ENCODE measurements at regions not wholly inside any gene's neighbourhood (a gene's known extent, or its start where the extent isn't known, plus 50 kb on each side); places are given as distances from the start of the nearest gene placed in this dataset.
"Not testable (repeated sequence)": the region's sequence is repeated elsewhere in the genome, so short reads cannot be mapped to it uniquely, and the experiment has no call there.

DNA sequence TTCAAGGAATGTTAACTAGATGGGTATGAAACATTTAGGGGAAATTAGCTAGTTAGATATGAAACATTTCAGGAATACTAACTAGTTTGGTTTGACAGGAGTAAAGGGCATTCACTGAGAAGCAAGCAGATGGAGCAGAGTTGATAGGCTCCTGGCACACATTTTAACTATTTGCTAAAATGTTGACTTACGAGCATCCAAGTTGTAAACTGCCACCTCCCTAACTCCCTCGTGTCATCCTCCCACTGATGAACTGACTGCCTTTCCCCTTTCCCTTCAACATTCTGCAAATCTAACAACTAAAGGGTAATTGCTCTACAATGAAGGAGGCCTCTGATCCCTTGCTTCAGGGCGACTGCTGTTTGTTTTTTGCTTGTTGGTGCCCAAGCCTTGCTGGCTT is 580.4 kb upstream of the FAM98A start:
- DNase-seq (ENCODE audit: low spot score), result no peak

DNA sequence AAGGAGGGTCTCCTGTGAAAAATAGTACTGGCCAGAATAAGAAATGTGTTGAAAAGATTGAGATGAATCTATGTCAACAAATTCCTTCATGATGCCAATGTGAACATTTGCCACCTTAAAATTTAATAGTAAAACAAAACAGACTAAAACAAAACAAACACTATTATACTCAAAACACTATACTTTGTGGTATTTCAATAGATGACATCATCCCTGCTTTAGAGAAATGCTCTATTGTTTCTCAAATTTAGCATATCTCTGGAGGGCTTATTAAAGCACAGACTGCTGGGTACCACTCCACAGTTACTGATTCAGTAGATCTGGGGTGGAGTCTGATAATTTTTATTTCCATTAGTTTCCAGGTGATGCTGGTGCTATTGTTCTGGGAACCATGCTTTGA is 579.4 kb upstream of the FAM98A start:
- no peak for DNase-seq (ENCODE audit: low spot score)

DNA sequence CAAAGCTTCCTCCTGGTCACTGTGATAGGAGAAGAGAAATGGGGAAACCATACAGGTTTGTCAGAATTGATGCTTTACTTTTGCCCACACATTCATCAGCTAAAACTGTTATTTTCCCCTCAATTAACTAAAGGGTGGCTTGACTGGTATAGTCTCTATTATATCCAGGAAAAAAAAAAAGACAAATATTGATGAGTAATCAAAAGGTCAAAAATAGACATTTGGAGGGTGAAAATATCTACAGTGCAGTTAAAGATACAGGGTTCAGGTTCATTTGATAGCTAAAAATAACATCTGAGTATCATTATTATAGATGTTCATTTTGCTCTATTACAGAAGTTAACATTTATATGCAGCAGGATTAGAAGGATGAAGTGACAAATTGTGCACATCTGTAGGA is 577.6 kb upstream of the FAM98A start:
- DNase-seq (ENCODE audit: low spot score), result no peak

DNA sequence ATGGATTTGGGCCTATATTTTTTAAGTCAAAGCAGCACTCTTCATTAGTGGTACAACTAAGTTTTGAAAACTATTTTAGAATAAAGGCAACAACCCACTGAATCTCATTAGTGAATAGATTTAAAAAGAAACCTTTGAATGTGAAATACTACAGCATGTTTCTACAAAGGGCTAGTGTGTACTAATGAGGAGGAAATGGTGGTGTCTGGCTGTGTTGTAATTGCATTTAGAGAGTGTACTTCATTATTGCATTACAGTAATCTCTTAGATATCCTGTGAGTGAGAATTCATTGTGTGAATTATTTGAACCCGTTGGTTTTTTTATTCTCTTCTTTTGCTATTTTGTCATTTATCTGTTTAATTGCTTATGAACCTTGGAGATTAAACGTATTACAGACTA is 575.4 kb upstream of the FAM98A start:
- DNase-seq (ENCODE audit: low spot score), result no peak

DNA sequence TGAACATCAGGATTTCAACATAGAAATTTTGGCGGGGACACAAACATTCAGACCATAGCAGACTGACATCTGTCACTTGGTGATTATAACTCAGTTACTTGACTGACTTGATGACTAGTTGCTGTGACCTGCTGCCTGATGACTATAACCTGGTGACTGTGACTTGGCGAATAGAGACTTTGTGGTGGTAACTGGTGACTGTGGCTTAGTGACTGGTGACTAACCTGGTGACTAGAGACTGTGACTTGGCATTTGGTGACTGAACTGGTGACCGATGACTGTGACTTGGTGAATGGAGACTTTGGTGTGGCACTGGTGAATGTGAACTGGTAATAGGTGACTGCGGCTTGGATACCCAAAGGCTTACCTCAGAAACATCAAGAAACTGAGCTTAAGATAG is 563.1 kb upstream of the FAM98A start:
- DNase-seq (ENCODE audit: low spot score), result no peak

DNA sequence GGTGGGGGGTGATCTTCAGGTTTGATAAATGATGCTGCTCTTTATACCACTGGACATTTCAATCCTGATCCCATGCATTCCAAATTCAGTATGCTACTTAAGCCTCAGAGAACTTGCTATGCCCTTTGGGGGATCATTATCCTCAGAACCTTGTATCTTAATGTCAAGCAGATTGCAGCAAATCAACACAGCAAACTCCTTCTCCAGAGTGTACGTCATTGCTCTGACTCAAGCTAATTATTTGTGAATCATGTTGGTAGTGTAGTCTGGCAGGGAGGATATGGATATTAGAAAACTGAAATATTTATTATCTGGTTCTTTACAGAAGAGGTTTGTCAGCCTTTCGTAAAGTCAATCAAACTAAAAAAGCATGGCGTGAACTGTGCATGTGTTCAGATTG is 562.5 kb upstream of the FAM98A start:
- no peak for DNase-seq (ENCODE audit: low spot score)

DNA sequence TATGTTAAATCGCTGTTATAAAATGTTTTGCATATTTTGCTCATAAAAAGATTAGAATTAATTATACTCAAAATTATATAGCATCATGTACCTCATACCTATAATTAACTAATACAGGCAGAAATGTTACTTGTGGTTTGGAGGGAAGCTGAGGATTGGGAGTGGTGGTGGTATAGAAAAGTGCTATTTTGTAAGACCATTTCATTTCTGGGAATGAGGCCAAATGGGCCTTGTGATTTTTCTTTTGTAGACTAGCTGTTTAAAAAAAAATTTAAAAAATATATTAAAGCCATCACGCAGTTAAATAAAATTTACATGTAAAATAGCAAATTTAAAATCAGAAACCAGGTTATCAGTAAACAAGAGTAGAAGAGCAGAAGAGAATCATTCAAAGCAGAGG is 560.8 kb upstream of the FAM98A start:
- no peak for DNase-seq (ENCODE audit: low spot score)

DNA sequence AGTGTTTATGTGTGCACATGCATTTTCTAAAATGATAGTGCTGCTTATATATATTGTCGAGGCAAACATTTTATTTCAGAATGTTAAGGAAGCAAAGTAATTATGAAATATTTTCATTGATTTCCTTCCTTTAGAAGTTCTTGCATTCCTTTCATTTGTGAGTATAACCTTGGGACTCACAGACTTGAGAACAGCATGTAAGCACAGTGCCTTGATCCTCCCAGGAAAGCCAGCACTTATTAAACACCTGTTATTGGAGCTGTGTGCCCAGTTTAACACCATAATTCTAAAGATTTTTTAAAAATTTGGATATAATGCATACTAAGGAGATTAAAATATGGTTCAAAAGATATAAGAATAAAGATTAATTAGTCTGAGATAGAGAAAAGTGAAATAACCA is 554.4 kb upstream of the FAM98A start:
- no peak for DNase-seq (ENCODE audit: low spot score)

DNA sequence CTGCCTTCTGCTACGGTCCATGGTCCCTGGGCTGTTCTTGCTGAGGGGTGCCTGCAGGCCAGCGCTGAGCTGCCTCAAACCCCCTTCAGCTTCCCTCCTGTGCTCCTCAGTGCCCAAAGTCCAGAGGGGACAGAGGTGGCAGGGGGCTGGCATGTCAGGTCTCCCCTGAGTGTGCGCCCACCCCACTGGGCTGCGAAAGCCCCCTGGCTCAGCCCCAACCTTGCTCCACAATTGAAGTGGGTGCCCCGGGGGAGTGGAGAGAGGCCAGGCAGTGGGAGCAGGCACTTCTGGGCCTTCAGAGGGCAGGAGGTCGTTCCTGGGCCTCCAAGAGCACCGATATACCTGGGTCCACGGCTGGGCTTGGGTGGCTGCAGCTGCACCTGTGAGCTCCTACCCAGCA is 548.7 kb upstream of the FAM98A start:
- DNase-seq (ENCODE audit: low spot score), result no peak

DNA sequence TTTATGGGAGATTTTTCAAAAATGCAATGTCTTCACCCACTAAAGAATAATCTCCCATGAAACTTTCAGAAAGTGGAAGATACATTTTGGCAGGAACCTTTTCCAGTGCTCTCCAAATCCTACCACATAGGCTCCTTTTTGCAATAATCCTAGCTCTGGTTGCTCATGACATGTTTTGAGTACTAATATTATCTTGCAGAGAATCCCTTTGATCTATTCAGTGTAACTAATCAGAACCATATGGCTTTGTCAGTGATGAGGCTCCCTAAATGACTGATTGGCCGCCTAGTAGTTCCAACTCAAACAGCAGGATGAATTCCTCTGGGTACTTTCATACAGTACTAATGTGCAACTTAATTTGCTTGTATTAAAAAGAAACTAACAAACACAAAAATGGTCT is 544.0 kb upstream of the FAM98A start:
- DNase-seq (ENCODE audit: low spot score), result no peak

DNA sequence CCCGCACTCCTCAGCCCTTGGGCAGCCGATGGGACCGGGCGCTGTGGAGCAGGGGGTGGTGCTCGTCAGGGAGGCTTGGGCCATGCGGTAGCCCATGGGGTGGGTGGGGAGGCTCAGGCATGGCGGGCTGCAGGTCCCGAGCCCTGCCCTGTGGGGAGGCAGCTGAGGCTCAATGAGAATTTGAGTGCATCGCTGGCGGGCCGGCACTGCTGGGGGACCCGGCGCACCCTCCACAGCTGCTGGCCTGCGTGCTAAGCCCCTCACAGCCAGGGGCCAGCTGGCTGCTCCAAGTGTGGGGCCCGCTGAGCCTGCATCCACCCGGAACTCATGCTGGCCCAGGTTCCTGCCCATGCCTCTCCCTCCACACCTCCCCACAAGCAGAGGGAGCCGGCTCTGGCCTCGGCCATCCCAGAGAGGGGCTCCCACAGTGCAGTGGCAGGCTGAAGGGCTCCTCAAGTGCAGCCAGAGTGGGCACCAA is 543.5 kb upstream of the FAM98A start:
- not testable (repeated sequence) for DNase-seq (ENCODE audit: low spot score)

DNA sequence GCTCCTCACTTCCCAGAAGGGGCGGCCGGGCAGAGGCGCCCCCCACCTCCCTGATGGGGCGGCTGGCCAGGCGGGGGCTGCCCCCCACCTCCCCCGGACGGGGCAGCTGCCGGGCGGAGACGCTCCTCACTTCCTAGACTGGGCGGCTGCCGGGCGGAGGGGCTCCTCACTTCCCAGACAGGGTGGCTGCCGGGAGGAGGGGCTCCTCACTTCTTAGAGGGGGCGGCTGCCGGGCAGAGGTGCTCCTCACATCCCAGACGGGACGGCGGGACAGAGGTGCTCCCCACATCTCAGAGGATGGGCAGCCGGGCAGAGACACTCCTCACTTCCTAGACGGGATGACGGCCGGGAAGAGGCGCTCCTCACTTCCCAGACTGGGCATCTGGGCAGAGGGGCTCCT is 534.0 kb upstream of the FAM98A start:
- DNase-seq (ENCODE audit: low spot score), result not testable (repeated sequence)

DNA sequence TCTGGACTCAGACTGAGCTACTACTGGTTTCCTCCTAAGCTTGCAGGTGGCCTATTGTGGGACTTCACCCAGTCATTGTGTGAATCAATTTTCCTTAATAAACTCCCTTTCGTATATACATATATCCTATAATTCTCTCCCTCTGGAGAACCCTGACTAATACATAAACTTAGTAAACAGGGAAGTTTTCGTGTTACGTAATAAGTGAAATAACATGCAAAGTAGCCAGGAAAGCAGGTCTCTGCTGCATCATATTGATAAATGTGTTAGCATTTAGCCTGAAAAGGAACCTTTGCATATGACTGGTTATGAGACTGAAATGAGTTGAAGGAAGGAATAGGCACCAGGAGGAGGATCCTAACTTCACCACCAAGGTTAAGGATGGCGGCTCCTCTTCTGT is 527.2 kb upstream of the FAM98A start:
- DNase-seq (ENCODE audit: low spot score), result no peak

DNA sequence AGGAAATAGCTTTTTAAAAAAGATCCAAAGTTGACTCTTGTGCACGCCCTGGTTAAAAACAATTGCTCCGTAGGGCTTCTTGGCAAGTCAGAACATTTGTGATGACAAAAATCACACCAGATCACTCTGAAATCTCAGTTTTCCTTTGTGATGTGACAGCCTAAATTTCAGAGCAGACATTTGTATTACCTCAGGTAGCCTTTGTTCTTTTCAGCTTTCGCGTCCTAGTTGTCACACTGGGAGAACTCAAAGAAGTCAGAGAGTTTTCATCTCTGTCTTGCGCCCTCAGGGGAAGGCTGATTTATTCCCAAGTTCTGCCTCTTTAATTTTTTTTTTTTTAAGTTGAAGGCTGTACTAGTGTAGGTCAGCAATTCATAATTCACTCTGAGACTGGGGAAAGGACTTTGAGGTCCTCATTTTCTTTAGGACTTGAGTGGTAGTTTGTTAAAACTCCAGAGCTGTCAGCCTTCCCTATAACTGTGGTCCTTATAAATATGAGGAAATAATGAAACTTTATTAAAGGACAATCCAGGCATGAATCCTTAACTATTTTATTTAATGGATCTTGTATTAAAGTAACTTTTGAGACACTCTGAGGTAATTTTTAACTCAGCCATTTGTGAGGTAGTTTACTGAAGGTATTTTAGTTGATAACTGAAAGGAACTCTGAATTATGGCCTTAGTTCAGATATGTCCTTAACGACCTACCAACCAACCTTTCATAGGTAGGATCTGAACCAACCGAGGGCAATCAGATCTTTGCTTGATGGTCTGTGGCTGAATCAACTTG is 525.1 kb upstream of the FAM98A start:
- DNase-seq (ENCODE audit: low spot score), result no peak

DNA sequence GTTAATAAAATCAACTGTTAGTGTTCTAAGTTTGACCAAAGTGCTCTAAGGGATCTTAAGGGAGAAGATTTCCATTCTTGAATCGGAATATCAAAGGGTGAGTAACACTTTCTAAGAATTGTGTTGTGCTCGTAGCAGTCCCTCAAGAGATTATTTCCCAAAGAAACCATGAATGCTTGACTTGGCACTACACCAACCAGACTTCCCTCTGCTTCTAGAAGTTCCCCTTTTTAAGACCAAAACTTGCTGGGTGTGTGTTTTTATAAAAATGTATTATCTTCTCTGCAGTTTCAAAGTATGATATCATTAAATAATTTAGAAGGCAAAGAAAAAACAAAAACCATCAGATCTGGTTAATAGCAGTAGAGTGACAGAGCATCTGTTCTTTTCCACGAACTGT is 522.0 kb upstream of the FAM98A start:
- DNase-seq (ENCODE audit: low spot score), result no peak

DNA sequence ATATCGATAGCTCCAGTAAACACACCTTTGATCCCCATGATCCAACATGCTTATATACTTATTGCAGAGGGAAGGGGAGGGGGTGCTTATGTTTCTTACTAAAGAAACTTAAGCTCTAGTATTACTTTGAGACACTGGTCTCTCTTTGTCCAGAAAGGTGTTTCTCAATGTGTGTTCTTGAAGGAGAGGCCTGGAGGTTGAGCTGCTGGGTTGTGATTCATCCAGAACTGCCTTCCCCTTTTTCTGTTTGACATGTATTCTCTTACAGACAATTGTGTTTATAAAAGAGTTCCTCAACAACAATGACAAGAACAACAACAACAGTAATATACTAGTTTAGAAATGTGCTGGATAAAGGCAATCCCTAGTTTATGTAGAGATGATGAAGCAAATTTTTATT is 516.0 kb upstream of the FAM98A start:
- no peak for DNase-seq (ENCODE audit: low spot score)

DNA sequence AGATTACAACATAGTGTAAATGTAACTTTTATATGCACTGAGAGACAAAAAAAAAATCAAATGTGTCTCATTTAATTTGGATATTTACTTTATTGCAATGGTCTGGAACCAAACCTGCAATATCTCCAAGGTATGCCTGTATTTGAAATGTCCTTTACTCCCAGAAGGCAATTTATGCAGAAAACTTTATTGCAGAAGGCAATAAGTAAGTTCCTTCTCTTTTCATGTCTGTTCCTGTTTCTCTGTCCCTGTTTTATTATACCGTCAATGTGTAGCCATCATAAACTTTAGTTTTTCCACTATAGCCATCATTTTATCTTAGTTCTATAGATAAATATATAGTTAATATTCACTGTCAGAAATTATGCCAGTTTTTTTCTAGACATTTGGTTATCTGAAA is 513.1 kb upstream of the FAM98A start:
- DNase-seq (ENCODE audit: low spot score), result no peak

DNA sequence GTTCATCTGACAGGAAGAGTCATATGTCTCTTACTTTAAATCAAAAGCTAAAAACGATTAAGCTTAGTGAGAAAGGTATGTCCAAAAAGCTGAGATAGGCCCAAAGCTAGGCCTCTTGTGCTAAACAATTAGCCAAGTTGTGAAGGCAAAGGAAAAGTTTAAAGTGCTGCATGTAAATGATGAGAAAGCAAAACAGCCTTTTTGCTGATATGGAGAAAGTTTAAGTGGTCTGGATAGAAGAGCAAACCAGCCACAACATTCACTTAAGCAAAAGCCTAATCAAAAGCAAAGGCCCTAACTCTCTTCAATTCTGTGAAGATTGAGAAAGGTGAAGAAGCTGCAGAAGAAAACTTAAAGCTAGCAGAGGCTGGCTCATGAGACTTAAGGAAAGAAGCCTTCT is 511.3 kb upstream of the FAM98A start:
- no peak for DNase-seq (ENCODE audit: low spot score)

DNA sequence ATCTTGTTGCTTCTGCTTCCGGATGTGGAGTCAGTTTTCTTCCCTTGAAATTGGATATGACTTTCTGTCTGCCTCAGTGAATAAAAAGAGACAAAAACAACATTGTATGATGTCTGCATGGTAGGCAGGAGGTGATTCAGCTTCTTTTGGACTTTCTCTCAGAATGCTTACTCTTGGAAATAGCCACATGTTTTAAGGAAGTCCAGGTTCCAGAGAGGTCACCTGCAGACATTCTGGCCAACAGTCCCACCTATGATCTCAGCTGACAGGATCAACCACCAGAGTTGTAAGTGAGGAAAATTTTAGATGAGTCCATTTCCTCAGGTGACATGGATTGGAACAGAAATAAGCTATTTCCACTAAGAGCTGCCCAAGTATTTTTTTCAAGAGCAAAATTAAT is 508.7 kb upstream of the FAM98A start:
- DNase-seq (ENCODE audit: low spot score), result no peak

DNA sequence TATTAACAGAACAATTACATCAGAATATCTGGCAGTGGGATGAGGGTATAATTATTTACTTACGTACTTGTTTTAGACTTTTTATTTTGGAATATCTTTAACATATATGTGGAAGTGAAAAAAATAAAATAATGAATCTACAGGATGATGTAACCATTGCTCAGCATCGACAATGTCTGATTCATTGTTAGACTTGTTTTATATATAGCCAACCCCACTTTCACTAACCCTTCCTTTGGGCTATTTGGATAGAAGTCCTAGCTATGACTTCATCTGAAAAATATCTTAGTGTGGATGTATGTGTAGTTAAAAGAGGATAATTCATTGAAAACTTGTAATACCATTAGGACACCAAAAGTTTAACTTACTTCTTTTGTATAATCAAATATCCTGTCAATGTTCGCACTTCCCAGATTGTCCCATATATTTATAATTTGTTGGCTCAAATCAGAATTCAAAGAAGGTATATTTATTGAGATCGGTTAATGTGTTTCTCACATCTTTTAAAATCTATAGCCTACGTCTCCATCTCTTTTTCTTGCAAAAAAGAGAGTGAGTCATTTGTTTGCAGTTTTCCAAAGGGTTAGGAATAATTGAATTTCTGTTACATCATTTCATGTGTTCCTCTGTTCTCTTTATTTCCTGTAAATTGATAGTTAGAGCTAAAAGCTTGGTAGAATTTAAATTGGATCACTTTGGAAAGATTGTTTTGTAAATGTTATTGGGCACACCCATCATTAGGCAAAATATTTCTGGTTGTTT is 506.1 kb upstream of the FAM98A start:
- no peak for DNase-seq (ENCODE audit: low spot score)

DNA sequence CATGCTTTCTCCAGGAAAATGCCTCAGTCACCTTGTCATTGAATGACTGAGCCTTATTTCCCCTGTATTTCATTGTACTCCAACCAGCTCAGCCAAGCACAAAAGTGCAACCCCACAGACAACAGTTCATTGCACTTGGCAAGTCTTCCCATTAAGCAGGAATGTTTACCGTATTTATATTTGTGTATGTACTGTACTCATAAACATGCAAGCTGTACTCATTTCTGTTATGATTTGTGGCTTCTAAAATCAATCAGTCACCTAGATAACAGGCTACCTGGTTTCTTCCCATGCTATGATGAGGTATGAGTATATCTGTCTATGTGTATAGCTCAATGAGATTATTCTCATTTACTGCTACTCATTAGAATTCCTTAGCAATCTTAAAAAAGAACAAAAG is 505.5 kb upstream of the FAM98A start:
- DNase-seq (ENCODE audit: low spot score), result no peak

DNA sequence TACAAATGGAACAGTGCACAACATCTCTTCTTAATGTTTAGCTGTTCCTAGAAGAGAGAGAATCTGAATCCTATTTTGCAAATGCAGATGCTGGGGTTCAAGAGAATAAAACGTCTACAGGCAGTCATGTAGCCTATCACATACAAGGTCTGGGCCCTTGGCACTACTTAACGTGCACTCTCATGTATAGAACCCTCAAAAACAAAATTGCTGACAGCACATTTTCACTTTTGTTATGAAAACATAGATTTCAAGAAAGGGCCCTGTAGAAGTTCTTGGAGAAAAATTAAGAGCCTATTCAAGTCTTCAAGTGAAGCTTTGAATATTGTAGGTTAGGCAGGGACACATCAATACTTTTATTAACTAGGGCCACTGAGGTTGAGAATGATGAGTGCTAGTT is 504.3 kb upstream of the FAM98A start:
- no peak for DNase-seq (ENCODE audit: low spot score)

DNA sequence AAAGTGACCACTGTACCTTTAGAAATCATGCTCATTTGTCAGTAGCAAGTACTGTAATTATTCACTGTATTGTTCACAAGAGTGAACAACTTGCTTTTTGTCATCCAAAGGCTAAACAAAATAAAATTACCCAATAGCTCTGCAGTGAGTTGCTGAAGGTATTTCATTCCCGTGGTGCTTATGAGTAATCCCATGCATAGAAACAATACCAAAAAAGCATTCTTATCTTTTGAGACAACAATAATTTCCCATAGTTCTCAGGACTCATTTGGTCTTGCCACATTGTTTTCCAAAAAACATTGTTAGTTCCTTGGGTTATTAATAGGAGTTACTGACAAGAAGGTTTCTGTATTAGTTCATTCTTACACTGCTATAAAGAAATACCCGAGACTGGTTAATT is 503.2 kb upstream of the FAM98A start:
- no peak for DNase-seq (ENCODE audit: low spot score)

DNA sequence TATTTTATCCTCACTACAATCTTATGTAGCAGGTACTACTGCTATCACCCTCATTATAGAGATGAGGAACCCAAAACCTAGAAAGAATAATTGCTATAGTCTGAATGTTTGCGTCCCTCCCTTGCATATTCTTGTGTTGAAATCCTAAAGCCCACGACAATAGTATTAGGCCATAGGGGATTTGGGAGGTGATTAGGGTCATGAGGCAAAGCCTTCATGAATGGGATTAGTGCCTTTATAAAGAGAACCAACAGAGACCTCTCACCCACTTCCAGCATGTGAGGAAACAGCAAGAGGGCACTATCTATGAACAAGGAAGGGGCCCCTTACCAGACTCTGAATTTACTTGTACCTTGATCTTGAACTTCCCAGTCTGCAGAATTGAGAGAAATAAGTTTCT is 500.3 kb upstream of the FAM98A start:
- DNase-seq (ENCODE audit: low spot score), result no peak
